GM21423 (cell line): ENCODE measurements at regions not wholly inside any gene's neighbourhood (a gene's known extent, or its start where the extent isn't known, plus 50 kb on each side); places are given as distances from the start of the nearest gene placed in this dataset.
A peak's percentile ranks its signal among the peaks of the same experiment; 100 is the strongest.
"Not testable (repeated sequence)": the region's sequence is repeated elsewhere in the genome, so short reads cannot be mapped to it uniquely, and the experiment has no call there.

Source experiments
- ATAC-seq: cut with Tn5 transposase; IDR thresholded peaks from one replicate; pipeline ENCODE4 v1.9.1; 2021; ENCODE audit warnings: mild to moderate bottlenecking, moderate library complexity; ENCODE audit not compliant: unreplicated experiment

- not testable (repeated sequence) for ATAC-seq
Observed at GRCh38 chr7:67358738-67359137, 362.1 kb downstream of the TYW1 start.

GRCh38 chr7:67359900-67360299, 363.3 kb downstream of the TYW1 start:
- no peak for ATAC-seq

- ATAC-seq, result no peak
Observed at GRCh38 chr7:67361150-67361549, 364.5 kb downstream of the TYW1 start.

- no peak for ATAC-seq
Observed at GRCh38 chr7:67364441-67365017, 367.9 kb downstream of the TYW1 start.

- peak; percentile 86 for ATAC-seq
Observed at GRCh38 chr7:67371429-67372305, 375.0 kb downstream of the TYW1 start.

- ATAC-seq, result not testable (repeated sequence)
Observed at GRCh38 chr7:67373389-67373788, 376.8 kb downstream of the TYW1 start.

- ATAC-seq, result no peak
Observed at GRCh38 chr7:67375427-67375826, 378.8 kb downstream of the TYW1 start.

- peak; percentile 84 for ATAC-seq
Observed at GRCh38 chr7:67377939-67378862, 381.6 kb downstream of the TYW1 start.

- ATAC-seq, result no peak
Observed at GRCh38 chr7:67380326-67380725, 383.7 kb downstream of the TYW1 start.

GRCh38 chr7:67380858-67381257, 384.2 kb downstream of the TYW1 start:
- no peak for ATAC-seq

GRCh38 chr7:67387851-67388250, 391.2 kb downstream of the TYW1 start:
- ATAC-seq, result no peak

GRCh38 chr7:67391168-67391567, 394.5 kb downstream of the TYW1 start:
- ATAC-seq, result no peak

- no peak for ATAC-seq
Observed at GRCh38 chr7:67392596-67393438, 396.2 kb downstream of the TYW1 start.

GRCh38 chr7:67393903-67394302, 397.3 kb downstream of the TYW1 start:
- ATAC-seq, result no peak

- ATAC-seq, result no peak
Observed at GRCh38 chr7:67398916-67399315, 402.3 kb downstream of the TYW1 start.

GRCh38 chr7:67401492-67401891, 404.9 kb downstream of the TYW1 start:
- ATAC-seq, result no peak

- ATAC-seq, result no peak
Observed at GRCh38 chr7:67402280-67402679, 405.6 kb downstream of the TYW1 start.

- ATAC-seq, result no peak
Observed at GRCh38 chr7:67406976-67407375, 410.3 kb downstream of the TYW1 start.

- no peak for ATAC-seq
Observed at GRCh38 chr7:67407392-67408071, 410.9 kb downstream of the TYW1 start.

- no peak for ATAC-seq
Observed at GRCh38 chr7:67408109-67408508, 411.5 kb downstream of the TYW1 start.
